Stimulated activated memory B cell treated with anti-CD40 and anti-IgM and Interleukin-4, amounts not matched to agents 10 μg/mL and 1 μg/mL and 100 μg/mL, for 72 hours (primary cell): ENCODE measurements at regions not wholly inside any gene's neighbourhood (a gene's known extent, or its start where the extent isn't known, plus 50 kb on each side); places are given as distances from the start of the nearest gene placed in this dataset.
"Not testable (repeated sequence)": the region's sequence is repeated elsewhere in the genome, so short reads cannot be mapped to it uniquely, and the experiment has no call there.

Experiments
- ATAC-seq: fragments of 150-1000 bp; cut with Tn5 transposase; 2 replicates; pipeline ENCODE4 v1.10.0; 2021
- H3K27ac Mint-ChIP-seq: one replicate; pipeline ENCODE4 v1.8.0; 2022; ENCODE audit warnings: mild to moderate bottlenecking, mixed read lengths
- H3K27me3 Mint-ChIP-seq: one replicate; pipeline ENCODE4 v1.8.0; 2022; ENCODE audit warnings: mixed read lengths
- H3K36me3 Mint-ChIP-seq: one replicate; pipeline ENCODE4 v1.8.0; 2022; ENCODE audit warnings: mixed read lengths
- H3K4me1 Mint-ChIP-seq: one replicate; pipeline ENCODE4 v1.8.0; 2022; ENCODE audit warnings: mixed read lengths
- H3K4me3 Mint-ChIP-seq: one replicate; pipeline ENCODE4 v1.8.0; 2022; ENCODE audit warnings: mild to moderate bottlenecking, moderate library complexity, mixed read lengths
- H3K9me3 Mint-ChIP-seq: one replicate; pipeline ENCODE4 v1.8.0; 2022; ENCODE audit warnings: mixed read lengths

DNA sequence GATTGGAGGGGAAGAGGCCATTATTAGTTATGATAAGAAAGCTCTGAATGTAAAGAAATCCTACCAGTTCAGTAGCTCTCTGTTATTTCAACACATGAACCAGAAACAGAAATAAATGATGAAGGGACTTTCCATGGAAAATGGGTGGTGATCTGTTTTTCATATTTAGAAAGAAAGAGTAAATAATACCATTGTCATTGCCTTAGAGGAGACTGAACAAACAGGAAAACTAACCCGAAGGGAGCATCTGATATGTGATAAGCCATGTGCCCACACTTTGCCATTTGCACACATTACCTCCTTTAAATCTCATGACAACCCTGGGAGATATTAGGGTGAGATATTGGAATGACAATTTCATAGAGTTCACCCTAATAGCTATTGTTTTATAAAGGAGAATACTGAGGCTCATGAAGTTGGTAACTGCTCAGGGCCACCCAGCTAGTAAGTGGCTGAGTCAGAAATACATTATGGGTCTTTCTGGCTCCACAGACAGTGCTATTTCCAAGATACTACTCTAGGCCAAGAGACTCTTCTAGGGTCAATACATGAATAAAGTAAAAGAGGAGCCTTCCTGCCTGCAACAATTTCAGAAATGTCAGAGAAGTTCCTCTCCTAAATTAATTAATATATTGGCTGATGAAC, 111.0 kb upstream of the SLIT3 start:
- Mint-ChIP-seq H3K27ac (no peak overlapping the region), H3K36me3 (no peaks in the 10 kb centered on the region), H3K9me3 (no peaks in the 10 kb centered on the region), H3K27me3 (peaks cover 16% of the 10 kb centered on the region), H3K4me1 (peaks cover 6% of the 10 kb centered on the region), H3K4me3 (no peak overlapping the region)
- ATAC-seq, result no peak

DNA sequence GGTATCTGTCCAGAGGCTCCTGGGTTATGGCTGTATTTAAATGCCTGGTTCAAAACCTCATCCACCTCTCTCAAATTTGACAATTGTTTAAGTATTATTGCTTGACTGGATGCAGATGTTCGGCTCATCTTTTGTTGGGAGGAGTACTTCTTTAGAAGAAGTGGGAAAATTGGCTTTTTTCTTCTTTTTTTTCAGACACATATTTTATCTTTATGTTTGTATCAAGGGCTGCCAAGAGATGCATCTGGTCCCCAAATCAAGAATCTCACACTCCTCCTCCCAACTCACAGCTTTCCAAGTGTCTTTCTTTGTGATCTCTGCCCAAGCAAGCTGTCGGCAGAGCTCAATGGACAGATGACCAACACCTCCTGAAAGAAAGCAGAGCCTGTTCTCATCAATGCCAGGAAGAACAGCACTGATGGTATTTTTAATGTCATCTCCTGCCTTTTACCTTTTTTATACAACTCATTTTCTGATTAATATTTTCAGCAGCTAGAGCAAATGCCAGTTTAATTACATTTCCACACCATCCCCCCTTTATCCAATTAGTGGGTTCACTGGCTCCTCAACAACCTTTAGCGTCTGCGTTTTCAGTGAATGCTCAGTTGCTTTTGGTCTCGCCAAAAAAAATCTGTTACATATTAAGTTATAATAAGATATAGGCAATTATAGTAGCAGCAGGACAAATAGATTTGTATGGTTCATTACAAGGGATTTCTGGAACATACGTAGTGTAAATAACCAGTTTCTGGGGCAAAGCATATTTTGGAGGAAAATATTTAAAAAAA, 110.3 kb upstream of the SLIT3 start:
- Mint-ChIP-seq H3K36me3 (no peaks in the 10 kb centered on the region), H3K4me1 (no peaks in the 10 kb centered on the region), H3K27ac (no peak overlapping the region), H3K4me3 (no peak overlapping the region), H3K27me3 (peaks cover 16% of the 10 kb centered on the region), H3K9me3 (no peaks in the 10 kb centered on the region)
- ATAC-seq, result no peak

DNA sequence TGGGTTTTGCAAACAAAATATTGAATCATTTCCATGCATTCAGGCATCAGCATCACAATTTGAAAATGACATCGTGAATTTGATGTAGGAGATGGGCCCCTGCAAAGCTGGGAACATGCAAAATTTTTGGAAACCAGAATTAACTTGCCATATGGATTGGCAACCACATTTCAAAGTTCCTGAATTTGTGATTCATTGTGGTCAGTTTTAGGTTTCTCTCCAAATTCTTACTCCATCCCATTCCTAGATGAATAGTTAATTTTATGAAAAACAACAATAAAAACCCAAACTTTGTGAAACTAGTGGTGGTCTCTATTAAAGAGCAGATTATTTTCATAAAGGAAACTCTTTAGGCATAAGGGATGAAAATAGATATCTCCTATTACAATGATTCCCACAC, 107.8 kb upstream of the SLIT3 start:
- H3K4me3 Mint-ChIP-seq, result no peak overlapping the region
- peaks cover 10% of the 10 kb centered on the region for H3K27me3 Mint-ChIP-seq
- no peaks in the 10 kb centered on the region for H3K36me3 Mint-ChIP-seq
- H3K4me1 Mint-ChIP-seq, result no peaks in the 10 kb centered on the region
- H3K9me3 Mint-ChIP-seq, result no peaks in the 10 kb centered on the region
- ATAC-seq, result no peak
- no peak overlapping the region for H3K27ac Mint-ChIP-seq

DNA sequence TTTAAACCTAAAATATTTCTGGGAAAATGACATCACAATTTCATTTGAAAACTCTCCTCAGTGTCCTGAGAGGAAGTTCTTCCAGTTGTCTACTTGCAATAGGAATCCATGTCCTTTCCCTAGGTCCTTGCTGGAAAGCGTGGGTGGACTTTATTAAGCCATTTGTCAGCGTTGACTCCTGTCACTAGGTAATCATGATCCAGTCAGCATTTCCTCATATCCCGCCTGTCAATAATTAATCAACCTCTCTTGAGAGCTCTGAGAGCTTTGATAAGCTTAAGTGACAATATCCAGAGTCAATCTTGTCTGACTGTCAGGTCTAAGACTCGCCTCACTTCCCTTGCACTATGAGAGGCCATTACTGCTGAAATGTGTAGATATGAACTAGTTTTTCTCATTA, 107.2 kb upstream of the SLIT3 start:
- no peaks in the 10 kb centered on the region for H3K4me1 Mint-ChIP-seq
- H3K4me3 Mint-ChIP-seq, result no peak overlapping the region
- H3K9me3 Mint-ChIP-seq, result no peaks in the 10 kb centered on the region
- peaks cover 4% of the 10 kb centered on the region for H3K27me3 Mint-ChIP-seq
- H3K27ac Mint-ChIP-seq, result no peak overlapping the region
- ATAC-seq, result no peak
- H3K36me3 Mint-ChIP-seq, result no peaks in the 10 kb centered on the region

DNA sequence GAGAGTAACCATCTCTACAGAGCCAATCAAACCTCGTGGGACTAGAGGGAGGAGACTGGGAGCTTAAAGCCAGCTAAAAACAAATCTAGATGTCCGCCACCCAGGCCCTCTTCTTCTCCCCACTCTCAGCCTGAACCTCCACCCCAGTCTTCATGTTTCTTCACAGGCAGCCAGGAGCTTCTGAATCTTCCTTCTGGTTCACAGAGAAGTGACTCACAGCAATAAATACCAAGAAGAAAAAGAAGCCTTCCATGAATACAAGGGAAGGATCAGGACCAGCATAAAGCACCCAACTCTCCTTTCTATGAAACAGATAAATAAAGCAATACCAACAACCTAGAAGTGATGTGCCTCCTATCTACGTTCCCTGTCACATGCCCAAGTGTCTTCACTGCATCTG, 103.3 kb upstream of the SLIT3 start:
- no peak for ATAC-seq
- peaks cover 10% of the 10 kb centered on the region for H3K27me3 Mint-ChIP-seq
- no peaks in the 10 kb centered on the region for H3K36me3 Mint-ChIP-seq
- H3K27ac Mint-ChIP-seq, result no peak overlapping the region
- no peak overlapping the region for H3K4me3 Mint-ChIP-seq
- H3K4me1 Mint-ChIP-seq, result no peaks in the 10 kb centered on the region
- no peaks in the 10 kb centered on the region for H3K9me3 Mint-ChIP-seq

DNA sequence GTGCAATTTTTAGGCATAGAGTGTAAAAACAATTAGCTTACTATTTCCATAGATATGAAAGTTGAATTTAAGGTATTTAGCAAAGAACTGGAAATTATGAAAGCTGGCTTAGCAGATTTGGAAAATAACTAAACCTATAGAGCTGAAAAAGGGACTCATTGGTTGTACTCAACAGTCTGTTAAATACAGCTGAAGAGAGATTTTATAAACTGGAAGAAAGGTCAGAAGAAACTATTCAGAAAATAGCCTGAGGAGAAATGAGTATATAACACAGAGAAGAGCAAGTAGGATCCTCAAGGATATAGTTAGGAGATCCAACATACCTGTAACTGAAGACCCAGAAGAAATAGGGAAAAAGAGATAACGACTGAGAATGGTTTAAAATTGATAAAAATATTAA, 97.6 kb upstream of the SLIT3 start:
- no peak overlapping the region for H3K4me3 Mint-ChIP-seq
- H3K27ac Mint-ChIP-seq, result no peak overlapping the region
- H3K4me1 Mint-ChIP-seq, result no peaks in the 10 kb centered on the region
- H3K36me3 Mint-ChIP-seq, result no peaks in the 10 kb centered on the region
- H3K27me3 Mint-ChIP-seq, result peaks cover 11% of the 10 kb centered on the region
- peaks cover 4% of the 10 kb centered on the region for H3K9me3 Mint-ChIP-seq
- no peak for ATAC-seq

DNA sequence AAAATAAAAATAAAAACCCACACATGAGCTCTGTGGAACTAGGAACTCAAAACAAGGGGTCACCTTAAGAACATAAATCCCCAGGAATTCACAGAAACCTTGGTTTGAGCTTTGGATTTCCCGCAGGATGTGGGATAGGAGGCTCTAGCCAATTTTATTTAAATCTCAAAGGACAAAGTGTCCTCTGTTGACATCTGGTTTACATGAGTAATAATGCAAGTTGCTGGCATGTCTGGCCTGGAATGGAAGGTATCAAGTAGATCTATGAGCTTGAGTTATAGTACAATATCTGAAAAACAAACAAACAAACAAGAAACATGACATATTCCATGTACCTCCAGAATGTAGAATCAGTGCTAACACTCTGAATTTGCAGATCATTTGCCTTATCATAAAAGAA, 94.2 kb upstream of the SLIT3 start:
- Mint-ChIP-seq H3K27me3 (peaks cover 19% of the 10 kb centered on the region), H3K4me1 (no peaks in the 10 kb centered on the region), H3K27ac (no peak overlapping the region), H3K36me3 (no peaks in the 10 kb centered on the region), H3K4me3 (no peak overlapping the region), H3K9me3 (peaks cover 4% of the 10 kb centered on the region)
- ATAC-seq, result no peak

DNA sequence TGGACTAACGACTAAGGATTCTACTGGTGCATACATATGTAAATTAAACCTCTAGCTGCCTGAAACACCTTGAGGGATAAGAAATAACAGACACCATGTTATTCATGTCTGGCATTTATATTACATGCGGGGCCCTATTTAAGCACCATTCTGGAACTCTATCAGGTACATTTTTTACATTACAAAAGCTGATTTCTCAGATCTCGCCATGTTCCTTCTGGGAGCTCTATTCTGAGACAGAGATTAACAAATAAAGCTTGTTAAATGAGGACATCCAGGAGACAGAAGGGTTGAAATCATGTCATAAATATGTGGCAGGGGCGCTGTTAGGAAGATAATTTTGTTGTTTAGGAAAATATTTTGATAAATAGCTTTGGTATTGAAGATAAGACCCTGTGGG, 93.4 kb upstream of the SLIT3 start:
- peaks cover 4% of the 10 kb centered on the region for H3K9me3 Mint-ChIP-seq
- no peak overlapping the region for H3K27ac Mint-ChIP-seq
- no peaks in the 10 kb centered on the region for H3K36me3 Mint-ChIP-seq
- H3K27me3 Mint-ChIP-seq, result peaks cover 12% of the 10 kb centered on the region
- no peak for ATAC-seq
- H3K4me3 Mint-ChIP-seq, result no peak overlapping the region
- H3K4me1 Mint-ChIP-seq, result no peaks in the 10 kb centered on the region

DNA sequence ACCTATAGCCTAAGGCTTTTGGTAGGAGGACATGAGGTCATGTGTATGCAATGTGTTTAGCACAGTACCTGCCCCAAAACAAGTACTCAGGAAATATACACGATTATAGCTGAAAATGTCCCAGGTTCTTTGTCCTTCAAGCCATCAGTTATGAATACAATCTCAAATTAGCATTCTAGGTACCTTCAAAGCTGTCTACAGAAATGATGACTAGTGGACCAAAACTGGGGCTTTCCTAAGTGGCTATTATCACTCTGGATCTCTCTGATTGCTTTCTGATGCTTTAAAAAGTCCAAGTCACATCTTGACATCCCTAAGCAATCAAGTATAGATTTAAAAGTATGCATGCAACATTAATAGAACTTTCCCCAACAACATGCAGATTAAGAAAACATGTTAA, 93.0 kb upstream of the SLIT3 start:
- Mint-ChIP-seq H3K4me1 (no peaks in the 10 kb centered on the region), H3K4me3 (no peak overlapping the region), H3K9me3 (peaks cover 4% of the 10 kb centered on the region), H3K27me3 (peaks cover 9% of the 10 kb centered on the region), H3K36me3 (no peaks in the 10 kb centered on the region), H3K27ac (no peak overlapping the region)
- no peak for ATAC-seq

DNA sequence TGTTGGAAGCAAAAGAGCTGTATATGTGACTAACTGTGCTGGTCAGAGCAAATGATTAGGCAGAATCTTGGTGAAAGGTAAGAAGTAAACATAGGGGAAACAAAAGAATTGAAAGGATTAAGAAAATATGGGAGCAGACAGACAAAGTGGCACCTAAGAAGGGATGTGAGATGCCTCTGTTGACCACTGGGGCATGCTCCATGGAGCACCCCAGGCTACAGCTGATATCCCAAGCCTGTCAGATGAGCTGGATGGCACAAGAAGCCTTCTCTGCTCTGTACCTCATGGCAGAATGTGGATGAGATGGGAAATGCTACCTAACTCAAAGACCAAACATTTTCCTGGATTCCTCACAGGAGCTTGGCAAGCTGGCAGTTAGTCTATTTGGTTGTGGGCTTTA, 89.3 kb upstream of the SLIT3 start:
- no peaks in the 10 kb centered on the region for H3K9me3 Mint-ChIP-seq
- peaks cover 9% of the 10 kb centered on the region for H3K27me3 Mint-ChIP-seq
- no peak for ATAC-seq
- no peaks in the 10 kb centered on the region for H3K36me3 Mint-ChIP-seq
- no peaks in the 10 kb centered on the region for H3K4me1 Mint-ChIP-seq
- no peak overlapping the region for H3K27ac Mint-ChIP-seq
- H3K4me3 Mint-ChIP-seq, result no peak overlapping the region

DNA sequence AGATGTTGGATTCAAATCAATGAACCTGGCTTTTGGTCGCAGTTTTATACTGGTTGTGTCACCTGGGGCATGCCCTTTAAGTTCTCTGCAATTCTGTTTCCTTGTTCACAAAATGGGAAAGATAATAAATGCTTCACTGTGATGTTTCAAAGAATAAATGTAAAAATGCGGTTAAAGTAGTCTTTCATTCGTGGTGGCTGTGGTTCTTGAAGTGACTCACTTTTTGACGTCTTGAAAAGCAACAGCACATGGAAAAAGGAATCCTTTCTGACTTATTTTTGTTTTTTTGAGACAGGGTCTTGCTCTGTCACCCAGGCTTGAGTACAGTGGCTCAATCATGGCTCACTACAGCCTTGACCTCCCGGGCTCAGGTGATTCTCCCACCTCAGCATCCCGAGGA, 88.4 kb upstream of the SLIT3 start:
- Mint-ChIP-seq H3K4me3 (no peak overlapping the region), H3K36me3 (no peaks in the 10 kb centered on the region), H3K27me3 (peaks cover 9% of the 10 kb centered on the region), H3K4me1 (no peaks in the 10 kb centered on the region), H3K9me3 (no peaks in the 10 kb centered on the region), H3K27ac (no peak overlapping the region)
- no peak for ATAC-seq

DNA sequence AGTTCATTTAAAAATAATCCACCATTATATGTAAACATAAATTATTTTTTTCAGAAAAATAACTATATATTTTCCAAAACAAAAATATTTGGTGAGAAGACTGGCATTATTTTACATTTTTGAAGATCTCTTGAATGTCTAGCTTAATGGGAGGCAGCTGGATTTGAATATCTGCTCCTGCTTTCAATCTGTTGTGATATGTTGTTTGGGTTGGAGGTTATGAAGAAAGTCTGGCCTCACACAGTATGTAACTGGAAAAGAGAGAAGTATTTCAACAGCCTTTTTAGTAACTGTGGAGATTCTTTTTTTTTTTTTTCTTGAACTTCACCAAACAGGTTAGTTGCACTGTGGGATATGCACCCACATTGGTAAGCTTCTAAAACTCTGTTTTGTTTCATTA, 84.7 kb upstream of the SLIT3 start:
- Mint-ChIP-seq H3K4me3 (no peak overlapping the region), H3K36me3 (no peaks in the 10 kb centered on the region), H3K4me1 (no peaks in the 10 kb centered on the region), H3K27ac (no peak overlapping the region), H3K9me3 (peaks cover 4% of the 10 kb centered on the region), H3K27me3 (no peaks in the 10 kb centered on the region)
- ATAC-seq, result no peak

DNA sequence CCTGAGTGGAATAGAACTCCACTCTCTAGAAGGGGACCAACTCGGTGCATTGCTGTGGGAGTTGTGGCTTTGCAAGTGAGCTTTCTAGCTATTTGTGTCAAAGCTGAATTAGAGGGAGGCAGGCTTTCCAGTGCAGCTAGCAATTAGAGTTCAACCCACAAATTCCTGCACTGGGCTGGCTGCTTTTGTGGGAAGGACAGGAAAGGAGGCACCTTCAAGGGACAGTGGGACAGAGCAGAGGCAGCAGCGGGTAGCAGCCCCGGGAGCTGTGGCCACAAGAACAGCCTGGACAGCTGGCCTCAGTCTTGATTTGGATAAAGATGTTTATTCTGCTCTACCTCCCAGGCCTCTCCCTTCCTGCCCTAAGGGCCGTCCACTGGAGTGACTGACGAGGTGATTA, 83.7 kb upstream of the SLIT3 start:
- no peak for ATAC-seq
- H3K36me3 Mint-ChIP-seq, result no peaks in the 10 kb centered on the region
- H3K27ac Mint-ChIP-seq, result no peak overlapping the region
- H3K9me3 Mint-ChIP-seq, result peaks cover 6% of the 10 kb centered on the region
- no peaks in the 10 kb centered on the region for H3K27me3 Mint-ChIP-seq
- no peaks in the 10 kb centered on the region for H3K4me1 Mint-ChIP-seq
- no peak overlapping the region for H3K4me3 Mint-ChIP-seq

DNA sequence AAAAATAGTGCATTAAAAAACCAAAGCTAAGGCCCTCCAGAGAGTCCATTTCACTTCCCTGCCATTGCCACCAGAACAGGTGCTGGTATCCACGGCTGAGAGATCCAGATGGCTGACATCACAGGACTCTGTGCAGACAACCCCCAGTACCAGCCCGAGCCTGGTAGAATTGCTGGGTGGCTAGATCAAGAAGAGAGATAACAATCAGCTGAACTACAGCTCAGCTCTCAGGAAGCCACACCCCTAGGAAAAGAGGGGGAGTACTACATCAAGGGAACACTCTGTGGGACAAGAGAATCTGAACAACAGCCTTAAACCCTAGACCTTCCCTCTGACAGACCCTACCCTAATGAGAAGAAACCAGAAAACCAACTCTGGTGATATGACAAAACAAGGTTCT, 73.8 kb upstream of the SLIT3 start:
- Mint-ChIP-seq H3K9me3 (peaks cover 11% of the 10 kb centered on the region), H3K4me1 (no peaks in the 10 kb centered on the region), H3K4me3 (no peak overlapping the region), H3K27me3 (peaks cover 7% of the 10 kb centered on the region), H3K36me3 (no peaks in the 10 kb centered on the region), H3K27ac (no peak overlapping the region)
- no peak for ATAC-seq

DNA sequence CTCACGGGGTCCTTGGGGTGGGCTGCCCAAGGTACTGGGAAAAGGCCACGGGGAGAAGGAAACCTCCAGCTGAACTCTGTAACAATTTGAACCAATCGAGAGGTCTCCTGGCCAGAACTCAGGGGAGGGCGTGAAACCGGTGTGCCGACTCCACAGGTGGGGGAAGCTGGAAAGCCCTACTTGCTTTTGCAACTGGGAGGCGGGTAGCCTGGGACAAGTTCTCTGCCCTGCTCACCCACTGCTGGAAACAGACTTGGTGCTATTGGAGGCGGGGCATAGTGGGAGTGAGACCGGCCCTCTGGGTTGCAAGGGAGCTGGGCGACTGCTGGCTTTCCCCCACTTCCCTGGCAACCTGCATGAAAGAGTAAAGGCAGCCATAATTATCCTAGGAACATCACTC, 73.2 kb upstream of the SLIT3 start:
- Mint-ChIP-seq H3K27me3 (peaks cover 7% of the 10 kb centered on the region), H3K27ac (no peak overlapping the region), H3K4me3 (no peak overlapping the region), H3K4me1 (no peaks in the 10 kb centered on the region), H3K9me3 (peaks cover 14% of the 10 kb centered on the region), H3K36me3 (no peaks in the 10 kb centered on the region)
- no peak for ATAC-seq

DNA sequence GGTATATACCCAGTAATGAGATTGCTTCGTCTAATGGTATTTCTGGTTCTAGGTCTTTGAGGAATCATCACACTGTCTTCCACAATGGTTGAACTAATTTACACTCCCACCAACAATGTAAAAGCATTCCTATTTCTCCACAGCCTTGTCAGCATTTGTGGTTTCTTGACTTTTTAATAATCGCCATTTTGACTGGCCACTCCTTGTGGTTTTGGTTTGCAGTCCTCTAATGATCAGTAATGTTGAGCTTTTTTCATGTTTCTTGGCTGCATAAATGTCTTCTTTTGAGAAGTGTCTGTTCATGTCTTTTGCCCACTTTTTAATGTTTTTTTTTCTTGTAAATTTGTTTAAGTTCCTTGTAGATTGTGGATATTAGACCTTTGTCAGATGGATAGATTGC, 70.9 kb upstream of the SLIT3 start:
- peaks cover 12% of the 10 kb centered on the region for H3K9me3 Mint-ChIP-seq
- not testable (repeated sequence) for ATAC-seq, H3K4me3 Mint-ChIP-seq, H3K27me3 Mint-ChIP-seq, H3K4me1 Mint-ChIP-seq, H3K27ac Mint-ChIP-seq, H3K36me3 Mint-ChIP-seq
